ENCODE measurements at regions not wholly inside any gene's neighbourhood (a gene's known extent, or its start where the extent isn't known, plus 50 kb on each side); places are given as distances from the start of the nearest gene placed in this dataset.

DNA sequence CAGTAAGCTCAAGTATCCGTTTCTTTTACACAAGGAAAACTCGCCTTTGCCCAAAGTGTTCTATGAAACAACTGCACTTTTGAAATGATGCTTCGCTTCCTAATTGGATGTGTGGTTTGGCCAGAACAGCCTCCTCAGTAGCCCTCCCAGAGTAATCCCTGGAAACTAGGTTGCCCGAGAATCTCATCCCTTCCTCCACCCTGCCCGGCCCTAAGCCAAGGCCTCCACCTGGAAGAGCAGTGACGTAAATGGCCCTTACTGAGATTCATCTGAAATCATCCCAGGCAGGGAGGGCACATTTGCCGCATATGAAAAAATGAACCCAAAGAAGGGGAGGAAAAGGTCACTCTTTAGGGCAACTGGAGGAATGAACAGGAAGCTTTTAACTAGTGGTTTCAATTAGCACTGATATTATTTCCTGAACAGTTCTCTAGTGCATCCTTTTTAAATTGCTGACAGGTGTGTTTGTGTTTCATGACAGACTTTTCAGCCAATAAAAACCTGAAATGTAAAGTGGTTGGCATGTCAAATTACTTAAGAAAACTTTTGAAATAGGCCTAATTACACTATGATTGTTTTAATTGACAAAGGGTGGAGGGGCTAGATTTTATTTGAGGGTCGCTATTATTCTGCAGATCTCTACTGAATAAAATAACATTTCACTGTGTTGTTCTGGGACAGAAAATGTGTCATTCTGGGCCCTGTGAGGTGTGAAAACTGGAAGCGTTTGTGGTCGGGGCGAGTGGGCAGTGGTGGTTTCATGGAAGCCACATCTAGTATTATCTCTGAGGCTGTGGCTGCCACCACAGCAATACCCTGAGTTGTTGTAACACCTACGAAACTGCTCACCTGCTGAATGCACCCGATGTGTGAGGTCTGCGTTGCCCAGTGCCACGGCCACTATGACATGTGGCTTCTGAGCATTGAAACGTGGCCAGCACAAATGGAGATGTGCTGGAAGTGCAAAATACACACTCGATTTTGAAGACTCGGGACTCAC, 112.1 kb downstream of the ZIC5 start:
- DNase-seq (ENCODE audit: low read depth) = no peak

DNA sequence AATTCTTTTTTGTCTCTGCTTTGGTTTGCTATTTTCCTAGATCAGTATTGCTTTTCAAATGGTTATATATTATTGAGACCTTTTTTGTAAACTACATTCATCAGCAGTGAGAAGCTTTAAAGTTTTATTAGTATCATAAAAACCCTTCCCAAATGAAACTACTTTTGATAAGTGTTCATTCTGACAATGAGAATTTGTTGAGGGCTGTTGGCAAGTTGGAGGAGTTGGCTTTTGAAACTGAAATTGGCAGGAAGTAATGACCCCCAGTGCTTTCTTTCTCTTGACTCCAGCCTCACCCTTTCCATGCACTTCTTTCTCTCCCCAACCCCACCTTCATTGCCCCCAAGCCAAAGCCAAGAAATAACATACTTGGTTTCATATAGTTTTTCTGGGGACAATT, 113.8 kb downstream of the ZIC5 start:
- DNase-seq (ENCODE audit: low read depth) = no peak

DNA sequence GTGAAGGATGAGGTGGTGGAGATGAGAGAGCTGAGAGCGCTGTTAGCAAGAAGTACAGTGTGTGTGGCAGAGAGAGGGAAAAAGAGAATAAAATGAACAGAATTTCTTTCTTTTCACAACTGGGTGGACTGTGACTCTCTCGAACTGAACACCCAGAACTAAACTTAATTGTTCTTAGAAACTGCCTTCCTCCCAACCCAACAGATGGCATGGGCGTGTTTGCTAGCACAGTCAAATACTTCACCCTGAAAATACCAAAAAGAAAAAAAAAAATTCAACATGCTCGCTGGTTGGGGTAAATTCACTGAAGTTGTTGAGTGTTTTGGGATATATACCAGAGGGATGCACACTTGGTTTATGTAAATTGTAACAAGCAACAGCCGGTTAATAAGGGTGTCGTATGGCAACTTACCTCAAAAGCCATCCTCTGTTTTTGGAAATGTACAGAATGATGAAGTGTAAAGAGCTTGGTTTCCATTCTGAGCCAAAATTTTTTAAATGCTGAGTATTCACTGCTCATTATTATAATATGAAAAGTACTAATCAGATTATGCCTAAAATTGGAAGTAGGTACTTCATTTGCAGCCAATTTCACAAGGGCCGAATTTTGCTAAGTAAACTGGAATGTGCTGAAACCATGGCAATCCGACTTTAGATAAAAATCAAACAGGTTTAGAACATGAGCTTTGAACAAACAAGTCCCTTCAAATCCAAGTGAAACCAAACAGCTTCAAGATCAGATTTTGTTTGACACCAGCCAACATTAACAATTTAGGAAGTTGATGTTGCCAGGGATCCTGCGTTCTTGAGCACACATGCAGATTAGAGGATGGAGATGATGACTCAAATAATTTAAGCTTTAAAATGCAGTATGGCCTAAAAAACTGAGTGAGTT, 115.8 kb downstream of the ZIC5 start:
- DNase-seq (ENCODE audit: low read depth) = no peak

DNA sequence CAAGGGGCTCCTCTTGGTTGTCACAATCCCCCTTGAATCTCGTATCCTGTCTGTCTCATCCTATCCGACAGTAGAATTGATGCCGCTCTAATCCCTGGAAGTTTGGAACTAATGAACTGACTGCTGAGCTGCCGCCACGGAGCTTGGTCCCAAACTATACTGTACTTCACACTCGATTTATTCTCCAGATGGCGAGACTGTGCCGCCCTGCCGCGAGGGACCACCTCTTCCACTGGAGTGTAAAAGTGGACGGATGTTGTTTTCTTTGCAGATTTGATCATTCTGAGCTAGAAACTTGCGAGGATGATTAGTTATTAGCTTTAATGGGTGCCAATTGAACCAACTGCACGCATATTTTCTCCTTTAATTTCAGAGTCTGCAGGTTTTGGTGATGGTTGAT, 117.2 kb downstream of the ZIC5 start:
- DNase-seq (ENCODE audit: low read depth) = no peak

DNA sequence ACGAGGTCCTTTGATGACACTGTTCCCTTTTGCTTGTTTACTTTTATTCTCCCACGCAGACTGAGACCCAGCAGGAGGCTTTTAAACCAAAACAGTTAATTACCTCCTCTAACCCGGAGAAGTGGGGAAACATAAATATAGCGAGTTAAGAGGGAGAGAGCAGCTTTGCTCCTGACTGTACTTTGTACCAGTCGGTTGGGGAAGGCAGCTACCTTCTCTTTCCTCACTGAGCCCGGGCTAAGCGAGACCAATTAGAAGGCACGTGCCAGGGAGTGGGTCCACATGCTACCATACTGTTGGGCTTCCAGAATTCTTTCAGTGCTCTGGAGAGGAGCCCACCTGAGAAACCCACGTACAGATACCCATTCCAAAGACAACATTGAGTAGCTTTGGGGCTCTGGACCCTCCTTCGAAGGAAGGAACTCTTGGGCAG, 124.2 kb downstream of the ZIC5 start:
- DNase-seq (ENCODE audit: low read depth) = no peak

DNA sequence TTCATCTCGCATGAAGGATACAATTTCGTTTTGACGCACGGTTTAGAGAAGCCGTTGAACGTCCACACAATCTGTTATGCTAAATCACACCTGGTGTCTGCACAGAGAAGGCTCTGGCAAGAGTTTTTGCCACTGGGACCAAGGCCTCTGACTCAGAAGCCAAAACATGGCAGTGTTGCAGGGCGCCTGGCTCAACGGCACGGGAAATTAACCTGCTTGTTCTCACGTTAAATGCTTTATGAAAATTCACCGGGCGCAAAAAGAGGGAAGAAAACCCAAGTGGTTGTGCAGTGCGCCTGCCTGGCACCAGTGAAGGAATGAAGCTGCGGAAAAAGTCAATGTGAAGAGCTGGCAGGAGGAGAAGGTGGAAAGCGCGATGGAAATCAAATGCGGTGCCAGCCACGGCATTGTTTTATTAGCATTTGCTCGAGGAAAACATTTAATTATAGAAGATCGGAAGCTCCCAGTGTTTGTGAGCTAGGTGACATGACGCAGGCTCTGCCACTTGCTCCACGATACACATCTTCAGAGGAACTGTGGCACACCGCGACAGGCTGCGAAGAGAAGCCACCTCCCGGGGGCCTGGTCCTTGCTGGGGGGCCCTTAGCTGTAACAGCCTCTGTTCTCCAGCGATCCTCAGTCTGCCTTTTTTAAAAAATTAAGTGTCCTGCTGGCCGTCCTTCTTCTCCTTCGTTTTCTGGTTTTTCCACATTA, 126.2 kb downstream of the ZIC5 start:
- no peak for DNase-seq (ENCODE audit: low read depth)

DNA sequence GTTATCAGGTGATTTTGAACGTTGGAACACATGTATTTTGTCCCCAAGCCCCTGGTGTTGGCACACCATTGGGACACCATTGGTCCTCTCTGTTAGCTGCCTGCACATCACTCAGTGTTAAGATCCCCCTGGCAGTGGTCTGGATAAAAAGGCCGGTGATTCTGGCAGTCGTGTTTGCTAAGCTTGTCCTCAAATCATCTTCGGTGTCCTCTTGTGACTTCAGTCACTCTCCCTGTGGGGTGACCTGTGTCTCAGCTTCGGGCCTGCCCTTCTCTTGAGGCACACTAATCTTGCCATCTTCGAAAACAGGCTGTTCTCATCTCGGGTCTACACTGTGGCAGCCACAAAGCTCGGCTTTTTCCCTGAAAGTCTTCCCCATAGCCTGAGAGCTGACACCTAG, 127.1 kb downstream of the ZIC5 start:
- no peak for DNase-seq (ENCODE audit: low read depth)

DNA sequence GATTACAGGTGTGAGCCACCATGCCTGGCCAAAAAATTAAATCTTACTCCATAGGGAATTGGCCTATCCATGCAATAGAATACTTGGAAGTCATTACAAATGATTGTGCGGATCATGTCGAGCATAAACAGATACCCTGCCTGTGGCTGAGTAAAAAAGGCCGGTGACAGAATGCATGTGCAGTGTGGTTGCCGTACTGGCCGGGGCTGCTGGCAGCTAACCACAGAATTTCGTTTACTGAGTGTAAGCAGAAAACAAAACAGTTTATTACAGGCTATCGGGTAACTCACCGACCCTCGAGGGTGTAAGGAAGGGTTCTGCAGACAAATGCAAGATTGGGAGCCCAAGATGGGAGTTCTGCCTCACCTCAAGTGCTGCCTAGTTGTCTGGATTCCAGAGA, 127.7 kb downstream of the ZIC5 start:
- DNase-seq (ENCODE audit: low read depth) = no peak

DNA sequence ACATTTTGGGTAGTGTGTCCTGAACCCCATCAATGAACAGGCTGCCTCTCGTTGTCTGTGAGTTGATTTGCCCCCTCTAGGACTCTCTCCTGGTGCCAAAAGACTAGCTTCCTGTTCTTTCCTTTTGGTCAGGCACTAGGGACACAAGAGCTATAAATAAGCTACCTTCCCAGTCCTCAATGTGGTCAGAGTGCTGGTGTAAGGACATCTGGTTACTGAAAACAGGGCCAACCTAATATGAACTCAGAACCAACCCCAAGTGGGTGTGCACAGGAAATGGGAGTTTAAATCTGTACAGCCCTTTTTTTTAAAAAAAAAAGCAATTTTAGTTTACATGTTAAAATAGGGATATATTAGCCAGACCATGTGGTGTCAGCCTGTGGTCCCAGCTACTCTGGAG, 129.2 kb downstream of the ZIC5 start:
- DNase-seq (ENCODE audit: low read depth) = no peak

DNA sequence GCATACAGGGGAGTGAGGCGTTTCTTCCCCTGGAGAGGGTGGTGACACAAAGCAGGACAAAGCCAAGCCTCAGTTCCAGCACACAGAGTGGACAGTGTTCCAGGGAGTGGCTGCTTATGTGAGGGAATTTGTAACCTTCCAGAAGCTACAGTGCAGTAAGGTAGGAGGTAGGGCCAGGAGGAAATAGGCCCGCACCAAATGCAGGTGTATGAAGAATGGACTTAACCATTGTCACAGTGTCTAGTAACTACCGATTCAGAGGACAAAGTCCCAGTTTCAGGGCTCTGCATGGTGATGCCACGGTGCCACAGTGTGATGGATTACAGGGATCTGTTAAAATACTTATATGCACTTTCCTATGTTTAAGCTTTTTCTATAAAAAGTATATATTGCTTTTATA, 135.3 kb downstream of the ZIC5 start:
- no peak for DNase-seq (ENCODE audit: low read depth)

DNA sequence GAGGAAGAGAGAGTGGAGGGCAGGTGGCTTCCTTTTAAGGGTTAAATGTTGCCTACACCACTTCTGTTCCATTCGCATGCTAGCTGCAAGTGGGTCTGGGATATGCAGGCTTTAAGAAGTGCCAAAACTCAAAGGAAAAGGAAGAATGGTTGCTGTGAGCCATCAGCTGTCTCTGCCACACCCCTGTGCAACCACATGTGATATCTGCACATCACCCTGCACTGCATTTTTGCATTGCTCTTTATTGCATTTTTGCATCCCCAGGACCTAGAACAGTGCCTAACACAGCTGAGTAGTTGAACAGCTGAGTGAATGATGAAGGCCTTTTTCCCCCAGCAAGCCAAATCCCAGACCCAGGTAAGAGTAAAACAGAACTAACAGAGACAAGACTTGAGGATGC, 136.1 kb downstream of the ZIC5 start:
- DNase-seq (ENCODE audit: low read depth) = no peak

DNA sequence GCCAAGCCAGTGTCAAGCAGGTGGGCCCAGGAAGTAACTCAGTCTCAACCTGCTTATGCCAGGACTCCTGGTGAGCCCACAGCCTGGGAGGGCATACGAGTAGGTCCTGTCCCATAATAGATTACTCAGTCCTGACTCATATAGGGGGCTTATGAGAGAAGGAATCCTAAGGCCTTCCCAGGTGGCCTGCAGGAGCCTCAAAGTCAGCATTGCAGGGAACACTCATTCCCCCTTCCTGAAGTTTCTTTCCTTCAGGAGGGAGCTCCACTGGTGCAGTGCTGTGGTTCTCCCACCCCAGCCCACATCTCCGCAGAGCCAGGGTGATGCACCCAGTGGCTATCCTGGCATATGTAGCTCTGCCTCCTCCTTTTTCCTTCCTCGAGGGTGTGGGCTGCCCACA, 137.3 kb downstream of the ZIC5 start:
- no peak for DNase-seq (ENCODE audit: low read depth)

DNA sequence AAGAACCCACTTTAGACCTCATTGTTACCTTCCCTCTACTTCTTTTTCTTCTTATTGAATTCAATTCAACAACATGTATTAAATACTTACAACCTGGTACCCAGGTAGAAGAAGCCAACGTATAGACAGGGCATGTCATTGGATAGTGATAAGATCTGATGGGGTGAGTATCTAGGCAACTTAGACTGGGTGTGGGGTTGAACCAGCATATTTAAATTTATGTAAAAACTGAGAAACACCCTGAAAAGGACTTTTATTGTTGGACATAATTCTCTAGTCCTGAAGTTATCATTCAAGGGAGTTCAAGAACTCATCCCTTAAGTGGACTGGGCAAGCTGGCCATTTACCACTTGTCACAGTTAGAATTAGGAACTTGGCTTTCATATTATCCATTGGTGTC, 139.2 kb downstream of the ZIC5 start:
- no peak for DNase-seq (ENCODE audit: low read depth)

DNA sequence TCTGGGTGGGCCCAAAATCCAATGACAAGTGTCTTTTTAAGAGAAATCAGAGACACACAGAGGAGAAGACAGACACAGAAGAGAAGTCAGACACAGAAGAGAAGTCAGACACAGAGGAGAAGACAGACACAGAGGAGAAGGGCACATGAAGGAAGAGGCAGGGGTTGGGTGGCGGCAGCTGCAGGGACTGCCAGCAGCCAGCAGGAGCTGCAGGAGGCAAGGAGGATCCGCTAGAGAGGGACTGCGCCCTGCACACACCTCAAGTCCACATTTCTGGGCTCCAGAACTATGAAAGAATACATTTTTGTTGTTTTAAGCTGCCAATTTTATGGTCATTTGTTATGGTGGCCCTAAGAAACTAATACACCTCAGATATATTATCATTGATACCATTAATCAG, 140.6 kb downstream of the ZIC5 start:
- no peak for DNase-seq (ENCODE audit: low read depth)

DNA sequence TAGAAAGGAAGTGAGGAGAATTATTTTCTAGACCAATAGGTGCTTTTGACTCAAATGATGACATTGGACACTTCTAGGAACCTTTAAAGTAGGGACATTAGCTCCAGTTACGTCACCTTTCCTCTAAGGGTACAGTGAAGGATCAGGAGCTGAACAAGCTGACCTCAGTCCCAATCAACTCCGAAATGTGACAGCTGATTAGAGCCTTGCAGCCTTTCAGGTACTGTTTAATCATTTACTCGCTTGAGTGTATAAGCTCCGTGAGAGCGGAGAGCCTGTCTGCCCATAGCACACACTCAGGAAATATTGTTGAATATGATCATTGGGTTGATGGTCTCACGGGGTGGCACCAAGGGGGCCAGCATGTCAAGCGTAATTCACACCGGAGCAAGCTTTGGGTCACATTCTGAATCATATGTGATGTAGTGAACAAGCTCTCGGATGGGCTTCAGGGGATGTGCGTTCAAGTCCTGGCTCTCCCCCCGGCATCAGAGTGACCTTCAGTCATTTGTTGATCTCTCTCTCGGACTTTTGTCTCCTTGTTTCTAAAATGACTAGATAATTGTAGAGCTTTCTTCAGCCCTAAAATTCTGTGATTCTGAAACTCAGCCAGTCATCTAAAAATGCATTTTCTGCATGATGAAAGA, 141.9 kb downstream of the ZIC5 start:
- DNase-seq (ENCODE audit: low read depth) = no peak

DNA sequence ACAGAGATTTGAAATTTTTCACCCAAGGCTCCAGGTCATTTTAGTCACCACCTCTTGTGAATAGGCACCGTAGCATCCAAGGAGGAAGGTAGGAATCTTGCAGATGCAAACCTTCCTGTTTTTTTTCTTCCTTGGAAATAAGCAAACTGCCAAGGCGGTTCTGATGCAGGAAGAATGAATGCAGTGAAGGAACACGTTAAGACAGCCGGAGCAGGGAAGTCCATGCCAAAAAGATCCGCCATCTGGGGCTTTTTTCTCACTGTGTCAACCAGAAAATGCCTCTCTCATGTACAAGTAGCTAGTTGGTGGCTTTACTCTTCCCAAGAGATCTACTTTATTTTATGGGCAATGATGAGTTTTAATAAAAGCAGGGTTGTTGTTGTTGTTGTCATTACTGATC, 142.4 kb downstream of the ZIC5 start:
- no peak for DNase-seq (ENCODE audit: low read depth)

DNA sequence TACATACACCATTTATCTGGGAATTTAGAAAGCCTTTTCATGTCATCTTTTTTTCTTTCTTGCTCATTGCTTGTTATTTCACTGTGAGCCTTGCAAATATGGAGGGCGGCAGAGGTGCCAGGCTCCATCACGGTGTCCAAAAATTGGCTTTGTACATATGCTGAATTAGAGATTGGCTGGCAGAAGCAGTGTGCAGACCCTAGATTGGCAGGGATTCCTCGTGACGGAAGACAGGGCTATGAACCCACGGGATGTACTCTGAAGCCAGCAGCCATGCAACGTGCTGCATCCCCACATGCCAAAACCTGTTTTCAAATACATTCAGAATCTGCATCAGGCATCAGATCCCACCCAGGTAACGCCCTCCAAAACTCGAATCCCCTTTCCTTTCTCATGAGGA, 142.8 kb downstream of the ZIC5 start:
- DNase-seq (ENCODE audit: low read depth) = no peak

DNA sequence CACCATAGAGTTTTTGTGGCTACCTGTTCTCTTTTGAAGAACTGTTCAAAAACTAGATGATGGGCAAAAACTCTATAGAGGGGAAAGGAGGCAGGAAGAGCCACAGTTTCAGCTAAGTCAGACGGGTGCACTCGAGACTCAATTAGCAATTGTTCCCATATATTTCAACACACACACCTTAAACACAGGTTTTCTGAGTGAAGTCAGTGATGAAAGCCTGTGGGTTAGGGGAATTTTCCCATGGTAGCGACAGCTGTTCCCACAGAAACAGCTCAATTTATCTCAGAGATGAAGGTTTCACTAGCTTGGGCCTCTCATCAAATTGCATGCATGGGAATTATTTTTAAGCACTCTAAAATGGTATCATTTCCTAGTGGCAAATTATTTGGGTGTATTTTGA, 143.4 kb downstream of the ZIC5 start:
- DNase-seq (ENCODE audit: low read depth) = no peak

DNA sequence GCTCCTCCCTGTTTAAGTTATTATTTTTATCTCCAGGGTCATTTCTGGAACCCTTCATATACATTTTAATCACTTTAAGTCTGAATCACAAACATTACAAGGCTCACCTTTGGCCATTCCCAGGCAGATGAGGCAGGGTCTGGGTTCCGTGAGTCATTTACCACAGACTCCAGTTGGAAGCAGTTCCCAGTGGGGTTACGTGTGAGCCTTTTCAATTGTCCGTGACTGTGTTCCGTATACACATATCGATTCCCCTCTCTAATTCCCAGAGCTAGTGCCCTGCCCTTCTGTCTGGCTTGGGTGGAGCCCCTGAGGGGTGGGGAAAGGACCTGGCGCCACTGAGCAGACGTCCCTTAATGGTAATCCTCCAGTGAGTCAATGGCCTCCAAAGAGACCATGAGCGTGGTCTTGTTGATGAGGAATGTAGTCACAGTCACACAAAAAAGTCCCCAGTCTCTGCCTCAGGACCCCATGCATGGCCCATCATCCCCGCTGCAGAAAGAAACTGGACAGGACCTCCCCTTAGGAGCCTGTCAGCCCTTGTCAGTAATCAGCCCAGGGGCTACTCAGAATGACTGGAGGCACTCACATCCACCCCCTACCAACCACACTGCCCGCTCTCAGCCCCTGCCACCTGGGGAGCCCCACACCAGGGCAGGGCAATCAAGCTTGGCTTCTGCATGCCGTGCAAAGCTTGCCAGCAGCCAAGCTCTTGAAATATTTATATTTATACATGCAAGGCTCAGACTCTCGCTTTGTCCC, 144.4 kb downstream of the ZIC5 start:
- DNase-seq (ENCODE audit: low read depth) = no peak

DNA sequence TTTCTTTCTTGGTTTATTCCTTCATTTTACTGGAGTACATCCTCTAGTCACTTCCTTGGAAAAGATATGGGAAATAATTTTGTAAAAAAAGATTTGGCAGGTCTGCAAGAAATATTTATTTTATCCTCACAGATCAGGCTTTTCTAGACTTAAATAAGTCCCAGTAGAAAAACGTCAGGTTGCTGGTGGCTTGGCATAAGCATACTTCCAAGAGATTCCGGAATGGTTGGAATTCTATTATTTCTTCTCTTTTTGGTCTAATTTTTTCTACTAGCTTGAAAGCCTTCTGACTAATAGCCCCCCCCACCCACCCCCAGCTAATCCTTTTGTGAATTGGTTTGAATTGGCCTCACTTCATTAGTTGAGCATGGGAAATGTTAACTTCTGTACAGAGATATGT, 147.6 kb downstream of the ZIC5 start:
- DNase-seq (ENCODE audit: low read depth) = no peak

DNA sequence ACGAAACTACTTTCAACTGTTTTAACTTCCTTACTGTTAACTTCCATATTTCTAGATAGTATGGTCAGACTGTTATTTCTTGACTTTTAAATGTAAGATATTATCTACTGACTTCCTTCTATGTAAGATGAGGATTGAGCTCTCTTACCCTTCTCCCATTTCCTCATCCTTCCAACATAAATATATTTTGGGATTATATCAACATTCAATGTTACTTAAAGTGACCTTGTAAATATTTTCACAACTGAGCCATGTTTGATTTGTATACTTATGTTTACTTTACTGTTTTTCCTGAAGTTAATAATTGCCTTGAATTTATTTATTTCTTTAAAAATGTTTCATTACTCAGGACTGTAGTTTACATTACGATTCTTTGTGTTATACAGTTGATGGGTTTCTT, 148.7 kb downstream of the ZIC5 start:
- DNase-seq (ENCODE audit: low read depth) = no peak
